AG04449 (cell line): ENCODE measurements at regions not wholly inside any gene's neighbourhood (a gene's known extent, or its start where the extent isn't known, plus 50 kb on each side); places are given as distances from the start of the nearest gene placed in this dataset.

ENCODE experiments used
- CTCF ChIA-PET: fragments of 350-600 bp; formaldehyde crosslinking; extraction: SDS; loops from one replicate; lab custom pipeline; 2021; ENCODE audit warnings: antibody characterized with exemption; lab: Yijun Ruan, JAX
- POLR2A ChIA-PET: fragments of 400-600, 350-600 bp; formaldehyde crosslinking; extraction: SDS; loops from one replicate; lab custom pipeline; 2020; ENCODE audit warnings: antibody characterized with exemption, inconsistent platforms; lab: Yijun Ruan, JAX
- DNase-seq: peaks from one replicate; pipeline ENCODE4 v3.0.0-alpha.2; 2010; ENCODE audit warnings: low read depth, low spot score
- H3K4me3 ChIP-seq: 2 replicates; pipeline ENCODE4 v1.5.1; 2011; ENCODE audit warnings: low read depth, mild to moderate bottlenecking, control low read depth, low read length
- CTCF ChIP-seq: IDR thresholded peaks from one replicate; pipeline ENCODE4 v1.5.1; 2011; ENCODE audit warnings: mild to moderate bottlenecking, moderate library complexity, low read length, control low read depth, inconsistent platforms; ENCODE audit not compliant: insufficient read depth; ENCODE audit errors: missing control alignments

- TF ChIP-seq CTCF = no peak
- no peak for DNase-seq
- ChIA-PET CTCF (interaction anchor here (1.0 to 1.3 kb wide), 2 partner anchors 8 to 62 kb away, joined by 3 to 4 read pairs; partner anchors contain the start of gene TACR1), POLR2A (no interaction called here)
- H3K4me3 ChIP-seq = no peak overlapping the region
These were observed 62.6 kb upstream of the TACR1 start for GRCh38 chr2:75261923-75262322.

DNA sequence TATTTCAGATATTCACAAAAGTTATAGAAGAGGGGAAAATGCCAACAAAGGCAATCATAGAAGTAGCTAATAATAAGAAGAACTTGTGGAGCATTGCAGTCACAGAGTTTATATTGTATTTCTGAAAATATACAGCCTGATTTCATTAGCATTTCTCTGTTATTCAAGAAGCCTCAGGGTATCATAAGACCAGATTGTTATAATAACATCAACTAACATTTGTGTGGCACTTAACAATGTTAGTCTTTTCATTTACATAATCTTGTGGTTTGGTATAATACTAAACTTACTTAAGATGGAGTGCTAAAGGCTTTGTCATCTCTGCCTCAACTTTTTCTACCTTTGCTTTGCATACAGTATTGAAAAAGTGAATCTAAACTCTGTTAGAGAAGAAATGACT, 61.6 kb upstream of the TACR1 start:
- POLR2A ChIA-PET = no interaction called here
- DNase-seq = no peak
- no peak overlapping the region for H3K4me3 ChIP-seq
- CTCF ChIA-PET = interaction anchor here (0.9 to 1.3 kb wide), 3 partner anchors 9 to 61 kb away, joined by 3 to 4 read pairs (median 3); partner anchors contain the start of gene TACR1
- TF ChIP-seq CTCF = no peak

- POLR2A ChIA-PET = no interaction called here
These were observed 59.3 kb upstream of the TACR1 start for GRCh38 chr2:75258620-75259019.

GRCh38 chr2:75256485-75256884, 57.2 kb upstream of the TACR1 start:
- CTCF ChIA-PET = no interaction called here
- POLR2A ChIA-PET = no interaction called here
- TF ChIP-seq CTCF = no peak
- no peak for DNase-seq
- H3K4me3 ChIP-seq = no peak overlapping the region

More at GRCh38 chr2:75258620-75259019, 59.3 kb upstream of the TACR1 start:
- H3K4me3 ChIP-seq = no peak overlapping the region
- DNase-seq = no peak
- CTCF ChIA-PET = no interaction called here
- TF ChIP-seq CTCF = no peak

DNA sequence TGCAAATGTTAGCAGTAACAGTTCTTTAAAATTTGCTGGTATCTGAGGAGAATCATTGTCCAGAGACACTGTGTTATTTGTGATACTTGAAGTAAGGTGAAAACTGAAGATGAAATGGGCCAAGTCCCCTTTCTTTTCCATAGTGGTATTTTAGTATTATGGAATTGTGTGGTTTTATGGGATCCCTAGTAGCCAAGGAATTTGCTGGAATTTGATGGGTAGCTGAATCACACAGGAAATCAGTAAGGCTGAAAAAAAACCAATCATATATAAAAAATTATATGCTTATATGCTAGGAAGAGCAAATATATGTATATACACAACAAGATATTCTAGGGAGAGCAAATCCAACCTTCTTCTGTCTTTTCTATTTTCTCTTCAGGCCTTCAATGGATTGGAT, 54.2 kb upstream of the TACR1 start:
- POLR2A ChIA-PET = no interaction called here
- CTCF ChIA-PET = interaction anchor here (1.0 to 1.2 kb wide), 3 partner anchors 11 to 95 kb away, joined by 3 to 4 read pairs (median 3); no protein-coding TSS in a partner anchor
- no peak for DNase-seq
- TF ChIP-seq CTCF = no peak
- H3K4me3 ChIP-seq = no peak overlapping the region

- TF ChIP-seq CTCF = no peak
- ChIA-PET CTCF (no interaction called here), POLR2A (no interaction called here)
These were observed 52.6 kb upstream of the TACR1 start for GRCh38 chr2:75251896-75252295.

More at GRCh38 chr2:75251896-75252295, 52.6 kb upstream of the TACR1 start:
- no peak overlapping the region for H3K4me3 ChIP-seq
- no peak for DNase-seq
